GM23338 (cell line): ENCODE measurements at regions not wholly inside any gene's neighbourhood (a gene's known extent, or its start where the extent isn't known, plus 50 kb on each side); places are given as distances from the start of the nearest gene placed in this dataset.

Experiments used
- ATAC-seq: fragments of 200-7000 bp; cut with Tn5 transposase; 3 replicates; pipeline ENCODE4 v1.9.1; 2020
- DNase-seq: peaks from one replicate; pipeline ENCODE4 v3.0.0-alpha.2; 2015; ENCODE audit warnings: low spot score
- H2AFZ ChIP-seq: fragments of 200-600 bp; sonication (generic); 2 replicates; pipeline ENCODE4 v1.8.0; 2016; ENCODE audit warnings: antibody characterized with exemption, mild to moderate bottlenecking, moderate library complexity
- H3F3A ChIP-seq: fragments of 200-600 bp; sonication (generic); replicated peaks from 2 replicates; pipeline ENCODE4 v1.8.0; 2017; ENCODE audit warnings: antibody characterized with exemption, mixed run types, low read depth
- H3K27ac ChIP-seq: fragments of 200-600 bp; sonication (generic); 2 replicates; pipeline ENCODE4 v1.6.1; 2016; ENCODE audit warnings: low read depth
- H3K27me3 ChIP-seq: fragments of 200-600 bp; sonication (generic); 2 replicates; pipeline ENCODE4 v1.8.0; 2016; ENCODE audit warnings: mild to moderate bottlenecking, mixed run types, moderate library complexity; ENCODE audit not compliant: insufficient read depth
- H3K36me3 ChIP-seq: fragments of 200-600 bp; sonication (generic); 2 replicates; pipeline ENCODE4 v1.8.0; 2016; ENCODE audit warnings: mild to moderate bottlenecking; ENCODE audit not compliant: insufficient read depth
- H3K4me1 ChIP-seq: fragments of 200-600 bp; sonication (generic); 2 replicates; pipeline ENCODE4 v1.8.0; 2016; ENCODE audit warnings: mild to moderate bottlenecking, moderate library complexity; ENCODE audit not compliant: insufficient read depth
- H3K4me2 ChIP-seq: fragments of 200-600 bp; sonication (generic); 2 replicates; pipeline ENCODE4 v1.7.1; 2017; ENCODE audit warnings: mixed run types
- H3K4me3 ChIP-seq: fragments of 200-600 bp; sonication (generic); 2 replicates; pipeline ENCODE4 v1.6.1; 2016; ENCODE audit warnings: mixed run types
- H3K79me2 ChIP-seq: fragments of 200-600 bp; sonication (generic); replicated peaks from 2 replicates; pipeline ENCODE4 v1.8.0; 2017; ENCODE audit warnings: mild to moderate bottlenecking; ENCODE audit not compliant: insufficient read depth
- H3K9me2 ChIP-seq: fragments of 200-600 bp; sonication (generic); 2 replicates; pipeline ENCODE4 v1.8.0; 2017; ENCODE audit not compliant: insufficient read depth
- H4K20me1 ChIP-seq: fragments of 200-600 bp; sonication (generic); replicated peaks from 2 replicates; pipeline ENCODE4 v1.8.0; 2017; ENCODE audit warnings: mild to moderate bottlenecking; ENCODE audit not compliant: insufficient read depth
- H3K27ac Mint-ChIP-seq: 2 replicates; pipeline ENCODE4 v1.8.0; 2020; ENCODE audit warnings: inconsistent platforms, mild to moderate bottlenecking, moderate library complexity, mixed read lengths
- H3K27me3 Mint-ChIP-seq: 3 replicates; pipeline ENCODE4 v1.8.0; 2022; ENCODE audit warnings: low read depth, mild to moderate bottlenecking, moderate library complexity, mixed read lengths, inconsistent platforms; ENCODE audit not compliant: insufficient read depth, poor library complexity
- H3K36me3 Mint-ChIP-seq: 3 replicates; pipeline ENCODE4 v1.8.0; 2021; ENCODE audit warnings: low read depth, mild to moderate bottlenecking, inconsistent platforms, moderate library complexity, mixed read lengths
- H3K4me1 Mint-ChIP-seq: 3 replicates; pipeline ENCODE4 v1.8.0; 2020; ENCODE audit warnings: mild to moderate bottlenecking, inconsistent platforms, mixed read lengths
- H3K4me3 Mint-ChIP-seq: 3 replicates; pipeline ENCODE4 v1.8.0; 2021; ENCODE audit warnings: moderate library complexity, mild to moderate bottlenecking, inconsistent platforms, mixed read lengths
- H3K9me3 Mint-ChIP-seq: 3 replicates; pipeline ENCODE4 v1.8.0; 2020; ENCODE audit warnings: moderate library complexity, mild to moderate bottlenecking, inconsistent platforms, mixed read lengths
- EZH2 ChIP-seq: fragments of 200-600 bp; sonication (generic); IDR thresholded peaks from one replicate; pipeline ENCODE4 v1.8.0; 2017; ENCODE audit warnings: antibody characterized with exemption, mild to moderate bottlenecking, low read depth; ENCODE audit not compliant: unreplicated experiment
- JUNB ChIP-seq: IDR thresholded peaks from one replicate; pipeline ENCODE4 v1.6.1; 2016; ENCODE audit warnings: antibody characterized with exemption; ENCODE audit not compliant: unreplicated experiment
- STAT1 ChIP-seq: IDR thresholded peaks from one replicate; pipeline ENCODE4 v1.6.1; 2016; ENCODE audit warnings: antibody characterized with exemption; ENCODE audit not compliant: unreplicated experiment
- ZNF114 ChIP-seq: fragments of 250-450 bp; sonication (Bioruptor Pico); IDR thresholded peaks from 2 replicates; pipeline ENCODE4 v1.5.0; 2020; ENCODE audit warnings: mild to moderate bottlenecking, moderate library complexity
- TF ChIP-seq, protein P1 (sequence below): IDR thresholded peaks from 2 replicates; pipeline ENCODE4 v1.6.1; 2016; ENCODE audit warnings: antibody characterized with exemption
- TF ChIP-seq, protein P2 (sequence below): fragments of 250-450 bp; sonication (Bioruptor Pico); IDR thresholded peaks from 2 replicates; pipeline ENCODE4 v1.5.0; 2020; ENCODE audit warnings: mild to moderate bottlenecking, moderate library complexity

DNA sequence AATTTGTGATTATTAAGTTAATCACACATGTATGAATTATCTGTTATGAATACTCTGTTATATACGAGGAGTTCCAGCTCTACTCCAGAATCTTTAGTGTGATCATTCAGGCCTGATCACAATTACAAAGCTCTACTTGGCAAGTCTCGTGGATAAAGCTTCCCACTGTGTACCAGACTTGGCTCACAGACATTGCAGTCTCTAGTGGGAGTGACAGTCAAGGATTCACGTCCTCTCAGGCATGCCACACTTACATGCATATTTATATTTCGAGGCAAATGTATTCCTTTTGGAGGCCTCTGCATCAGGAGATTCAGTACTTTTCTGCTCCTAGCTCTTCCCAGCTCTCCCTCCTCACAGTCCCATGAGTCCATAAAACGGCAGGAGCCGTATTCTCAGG lies 403.4 kb upstream of the CDH7 start (continued):
- TF ChIP-seq, protein P1, sequence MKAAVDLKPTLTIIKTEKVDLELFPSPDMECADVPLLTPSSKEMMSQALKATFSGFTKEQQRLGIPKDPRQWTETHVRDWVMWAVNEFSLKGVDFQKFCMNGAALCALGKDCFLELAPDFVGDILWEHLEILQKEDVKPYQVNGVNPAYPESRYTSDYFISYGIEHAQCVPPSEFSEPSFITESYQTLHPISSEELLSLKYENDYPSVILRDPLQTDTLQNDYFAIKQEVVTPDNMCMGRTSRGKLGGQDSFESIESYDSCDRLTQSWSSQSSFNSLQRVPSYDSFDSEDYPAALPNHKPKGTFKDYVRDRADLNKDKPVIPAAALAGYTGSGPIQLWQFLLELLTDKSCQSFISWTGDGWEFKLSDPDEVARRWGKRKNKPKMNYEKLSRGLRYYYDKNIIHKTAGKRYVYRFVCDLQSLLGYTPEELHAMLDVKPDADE = no peak

DNA sequence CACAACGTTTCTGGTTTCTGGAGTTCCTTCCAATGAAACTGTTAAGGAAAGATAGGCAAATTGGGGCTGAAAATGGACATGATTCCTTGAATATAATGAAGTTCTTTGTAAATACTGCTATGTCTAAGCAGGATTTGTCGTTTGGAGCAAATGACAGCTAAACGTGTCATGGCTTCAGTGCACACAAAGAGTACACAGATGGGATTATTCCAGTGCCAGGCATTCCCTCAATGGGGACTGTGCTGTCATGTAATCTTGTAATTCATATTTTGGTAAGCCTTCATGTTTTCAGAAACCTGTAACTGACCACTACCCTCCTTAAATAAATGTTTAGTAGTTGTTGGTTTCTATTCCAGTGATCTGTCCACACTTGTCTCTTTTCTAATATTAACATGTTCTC lies 404.7 kb upstream of the CDH7 start:
- Histone ChIP-seq H3K4me2 (no peak overlapping the region), H3K36me3 (no peaks in the 10 kb centered on the region), H4K20me1 (no peaks in the 10 kb centered on the region), H3K79me2 (no peaks in the 10 kb centered on the region), H3K9me2 (no peaks in the 10 kb centered on the region), H3F3A (no peaks in the 10 kb centered on the region), H3K4me1 (no peaks in the 10 kb centered on the region), H3K27me3 (no peaks in the 10 kb centered on the region), H3K27ac (no peak overlapping the region), H3K4me3 (no peak overlapping the region), H2AFZ (no peak overlapping the region)
- H3K4me3 Mint-ChIP-seq = no peak overlapping the region
- H3K36me3 Mint-ChIP-seq = no peaks in the 10 kb centered on the region
- H3K27ac Mint-ChIP-seq = no peak overlapping the region
- DNase-seq (no peak), ATAC-seq (no peak)
- no peaks in the 10 kb centered on the region for H3K9me3 Mint-ChIP-seq
- peaks cover 2% of the 10 kb centered on the region for H3K27me3 Mint-ChIP-seq
- peaks cover 3% of the 10 kb centered on the region; the same call in 2 of the 3 replicates for H3K4me1 Mint-ChIP-seq
- TF ChIP-seq STAT1 (no peak), JUNB (no peak), ZNF114 (CRISPR knock-in tag) (no peak), EZH2 (no peak)
- TF ChIP-seq, protein P2, sequence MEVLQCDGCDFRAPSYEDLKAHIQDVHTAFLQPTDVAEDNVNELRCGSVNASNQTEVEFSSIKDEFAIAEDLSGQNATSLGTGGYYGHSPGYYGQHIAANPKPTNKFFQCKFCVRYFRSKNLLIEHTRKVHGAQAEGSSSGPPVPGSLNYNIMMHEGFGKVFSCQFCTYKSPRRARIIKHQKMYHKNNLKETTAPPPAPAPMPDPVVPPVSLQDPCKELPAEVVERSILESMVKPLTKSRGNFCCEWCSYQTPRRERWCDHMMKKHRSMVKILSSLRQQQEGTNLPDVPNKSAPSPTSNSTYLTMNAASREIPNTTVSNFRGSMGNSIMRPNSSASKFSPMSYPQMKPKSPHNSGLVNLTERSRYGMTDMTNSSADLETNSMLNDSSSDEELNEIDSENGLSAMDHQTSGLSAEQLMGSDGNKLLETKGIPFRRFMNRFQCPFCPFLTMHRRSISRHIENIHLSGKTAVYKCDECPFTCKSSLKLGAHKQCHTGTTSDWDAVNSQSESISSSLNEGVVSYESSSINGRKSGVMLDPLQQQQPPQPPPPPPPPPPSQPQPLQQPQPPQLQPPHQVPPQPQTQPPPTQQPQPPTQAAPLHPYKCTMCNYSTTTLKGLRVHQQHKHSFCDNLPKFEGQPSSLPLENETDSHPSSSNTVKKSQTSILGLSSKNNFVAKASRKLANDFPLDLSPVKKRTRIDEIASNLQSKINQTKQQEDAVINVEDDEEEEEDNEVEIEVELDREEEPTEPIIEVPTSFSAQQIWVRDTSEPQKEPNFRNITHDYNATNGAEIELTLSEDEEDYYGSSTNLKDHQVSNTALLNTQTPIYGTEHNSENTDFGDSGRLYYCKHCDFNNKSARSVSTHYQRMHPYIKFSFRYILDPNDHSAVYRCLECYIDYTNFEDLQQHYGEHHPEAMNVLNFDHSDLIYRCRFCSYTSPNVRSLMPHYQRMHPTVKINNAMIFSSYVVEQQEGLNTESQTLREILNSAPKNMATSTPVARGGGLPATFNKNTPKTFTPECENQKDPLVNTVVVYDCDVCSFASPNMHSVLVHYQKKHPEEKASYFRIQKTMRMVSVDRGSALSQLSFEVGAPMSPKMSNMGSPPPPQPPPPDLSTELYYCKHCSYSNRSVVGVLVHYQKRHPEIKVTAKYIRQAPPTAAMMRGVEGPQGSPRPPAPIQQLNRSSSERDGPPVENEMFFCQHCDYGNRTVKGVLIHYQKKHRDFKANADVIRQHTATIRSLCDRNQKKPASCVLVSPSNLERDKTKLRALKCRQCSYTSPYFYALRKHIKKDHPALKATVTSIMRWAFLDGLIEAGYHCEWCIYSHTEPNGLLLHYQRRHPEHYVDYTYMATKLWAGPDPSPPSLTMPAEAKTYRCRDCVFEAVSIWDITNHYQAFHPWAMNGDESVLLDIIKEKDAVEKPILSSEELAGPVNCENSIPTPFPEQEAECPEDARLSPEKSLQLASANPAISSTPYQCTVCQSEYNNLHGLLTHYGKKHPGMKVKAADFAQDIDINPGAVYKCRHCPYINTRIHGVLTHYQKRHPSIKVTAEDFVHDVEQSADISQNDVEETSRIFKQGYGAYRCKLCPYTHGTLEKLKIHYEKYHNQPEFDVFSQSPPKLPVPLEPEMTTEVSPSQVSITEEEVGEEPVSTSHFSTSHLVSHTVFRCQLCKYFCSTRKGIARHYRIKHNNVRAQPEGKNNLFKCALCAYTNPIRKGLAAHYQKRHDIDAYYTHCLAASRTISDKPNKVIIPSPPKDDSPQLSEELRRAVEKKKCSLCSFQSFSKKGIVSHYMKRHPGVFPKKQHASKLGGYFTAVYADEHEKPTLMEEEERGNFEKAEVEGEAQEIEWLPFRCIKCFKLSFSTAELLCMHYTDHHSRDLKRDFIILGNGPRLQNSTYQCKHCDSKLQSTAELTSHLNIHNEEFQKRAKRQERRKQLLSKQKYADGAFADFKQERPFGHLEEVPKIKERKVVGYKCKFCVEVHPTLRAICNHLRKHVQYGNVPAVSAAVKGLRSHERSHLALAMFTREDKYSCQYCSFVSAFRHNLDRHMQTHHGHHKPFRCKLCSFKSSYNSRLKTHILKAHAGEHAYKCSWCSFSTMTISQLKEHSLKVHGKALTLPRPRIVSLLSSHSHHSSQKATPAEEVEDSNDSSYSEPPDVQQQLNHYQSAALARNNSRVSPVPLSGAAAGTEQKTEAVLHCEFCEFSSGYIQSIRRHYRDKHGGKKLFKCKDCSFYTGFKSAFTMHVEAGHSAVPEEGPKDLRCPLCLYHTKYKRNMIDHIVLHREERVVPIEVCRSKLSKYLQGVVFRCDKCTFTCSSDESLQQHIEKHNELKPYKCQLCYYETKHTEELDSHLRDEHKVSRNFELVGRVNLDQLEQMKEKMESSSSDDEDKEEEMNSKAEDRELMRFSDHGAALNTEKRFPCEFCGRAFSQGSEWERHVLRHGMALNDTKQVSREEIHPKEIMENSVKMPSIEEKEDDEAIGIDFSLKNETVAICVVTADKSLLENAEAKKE (CRISPR knock-in tag) = no peak
- TF ChIP-seq, protein P1 = no peak
